Upper lobe of left lung (tissue), 4 donors: ENCODE measurements at regions not wholly inside any gene's neighbourhood (a gene's known extent, or its start where the extent isn't known, plus 50 kb on each side); places are given as distances from the start of the nearest gene placed in this dataset.

Source experiments
- EP300 ChIP-seq, 4 donors: sonication (generic); formaldehyde crosslinking; IDR thresholded peaks; one replicate each; pipeline ENCODE4 v1.5.1; 2017; ENCODE audit warnings: antibody characterized with exemption in 4 of 4, control low read depth in 2 of 4
- POLR2A ChIP-seq, 4 donors: fragments of 450-650 bp; IDR thresholded peaks; one replicate each; pipeline ENCODE4 v1.5.1; 2016 to 2017; ENCODE audit warnings: antibody characterized with exemption in 4 of 4, mild to moderate bottlenecking in 2 of 4
- TF ChIP-seq, protein P1 (sequence below), 6 experiments: fragments of 450-650 bp in 4 of 6; fragments of 200-600 bp in 2 of 6; sonication (generic) in 2 of 6; IDR thresholded peaks; one replicate each; pipeline ENCODE4 v1.5.1; 2016 to 2019; ENCODE audit warnings: antibody characterized with exemption in 6 of 6

DNA sequence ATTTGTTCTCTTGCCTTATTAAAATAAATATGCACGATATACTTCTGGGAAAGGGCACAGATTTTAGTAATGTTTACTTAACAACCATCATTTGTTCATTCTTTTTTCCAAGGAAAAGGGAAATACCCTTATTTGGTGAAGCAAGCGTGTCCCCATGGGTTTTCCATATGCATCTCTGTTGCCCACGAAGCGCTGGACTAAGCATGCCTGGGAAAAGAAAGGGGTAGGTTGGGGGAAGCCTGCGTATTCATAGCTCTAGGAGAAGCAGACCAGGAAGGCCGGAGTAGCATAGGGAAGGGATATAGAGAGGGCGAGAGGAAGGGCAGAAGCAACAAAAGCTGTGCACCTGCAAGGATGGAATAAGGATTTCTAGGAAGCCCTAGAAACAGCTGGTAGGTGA is 61.8 kb upstream of the ACO1 start:
- TF ChIP-seq EP300 (IDR thresholded peaks at IDR 0.05) (no peak), POLR2A (IDR thresholded peaks at IDR 0.05) (no peak)
- TF ChIP-seq, protein P1, sequence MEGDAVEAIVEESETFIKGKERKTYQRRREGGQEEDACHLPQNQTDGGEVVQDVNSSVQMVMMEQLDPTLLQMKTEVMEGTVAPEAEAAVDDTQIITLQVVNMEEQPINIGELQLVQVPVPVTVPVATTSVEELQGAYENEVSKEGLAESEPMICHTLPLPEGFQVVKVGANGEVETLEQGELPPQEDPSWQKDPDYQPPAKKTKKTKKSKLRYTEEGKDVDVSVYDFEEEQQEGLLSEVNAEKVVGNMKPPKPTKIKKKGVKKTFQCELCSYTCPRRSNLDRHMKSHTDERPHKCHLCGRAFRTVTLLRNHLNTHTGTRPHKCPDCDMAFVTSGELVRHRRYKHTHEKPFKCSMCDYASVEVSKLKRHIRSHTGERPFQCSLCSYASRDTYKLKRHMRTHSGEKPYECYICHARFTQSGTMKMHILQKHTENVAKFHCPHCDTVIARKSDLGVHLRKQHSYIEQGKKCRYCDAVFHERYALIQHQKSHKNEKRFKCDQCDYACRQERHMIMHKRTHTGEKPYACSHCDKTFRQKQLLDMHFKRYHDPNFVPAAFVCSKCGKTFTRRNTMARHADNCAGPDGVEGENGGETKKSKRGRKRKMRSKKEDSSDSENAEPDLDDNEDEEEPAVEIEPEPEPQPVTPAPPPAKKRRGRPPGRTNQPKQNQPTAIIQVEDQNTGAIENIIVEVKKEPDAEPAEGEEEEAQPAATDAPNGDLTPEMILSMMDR (IDR thresholded peaks at IDR 0.05) = no peak
